ENCODE measurements at regions not wholly inside any gene's neighbourhood (a gene's known extent, or its start where the extent isn't known, plus 50 kb on each side); places are given as distances from the start of the nearest gene placed in this dataset.

- TF ChIP-seq POLR2A (IDR thresholded peaks at IDR 0.05; ENCODE audit: low read length) (no peak), GATA1 (IDR thresholded peaks at IDR 0.05; ENCODE audit: low read depth, low read length) (no peak)
Observed at GRCh38 chr5:44002381-44002901, 386.8 kb downstream of the FGF10 start.
